GM12864 (cell line): ENCODE measurements at regions not wholly inside any gene's neighbourhood (a gene's known extent, or its start where the extent isn't known, plus 50 kb on each side); places are given as distances from the start of the nearest gene placed in this dataset.

Source experiments
- DNase-seq: peaks from one replicate; pipeline ENCODE4 v3.0.0-alpha.2; 2011; ENCODE audit warnings: low read depth
- H3K4me3 ChIP-seq: 2 replicates; pipeline ENCODE4 v1.5.1; 2011; ENCODE audit warnings: mild to moderate bottlenecking, low read depth, low read length, control low read depth
- TF ChIP-seq, protein P1 (sequence below): IDR thresholded peaks from 2 replicates; pipeline ENCODE4 v1.5.1; 2011; ENCODE audit warnings: low read depth, mild to moderate bottlenecking, moderate library complexity, low read length, control low read depth, inconsistent platforms; ENCODE audit errors: missing control alignments

GRCh38 chr6:167523426-167523825, 198.5 kb downstream of the TTLL2 start:
- DNase-seq, result no peak
- TF ChIP-seq, protein P1, sequence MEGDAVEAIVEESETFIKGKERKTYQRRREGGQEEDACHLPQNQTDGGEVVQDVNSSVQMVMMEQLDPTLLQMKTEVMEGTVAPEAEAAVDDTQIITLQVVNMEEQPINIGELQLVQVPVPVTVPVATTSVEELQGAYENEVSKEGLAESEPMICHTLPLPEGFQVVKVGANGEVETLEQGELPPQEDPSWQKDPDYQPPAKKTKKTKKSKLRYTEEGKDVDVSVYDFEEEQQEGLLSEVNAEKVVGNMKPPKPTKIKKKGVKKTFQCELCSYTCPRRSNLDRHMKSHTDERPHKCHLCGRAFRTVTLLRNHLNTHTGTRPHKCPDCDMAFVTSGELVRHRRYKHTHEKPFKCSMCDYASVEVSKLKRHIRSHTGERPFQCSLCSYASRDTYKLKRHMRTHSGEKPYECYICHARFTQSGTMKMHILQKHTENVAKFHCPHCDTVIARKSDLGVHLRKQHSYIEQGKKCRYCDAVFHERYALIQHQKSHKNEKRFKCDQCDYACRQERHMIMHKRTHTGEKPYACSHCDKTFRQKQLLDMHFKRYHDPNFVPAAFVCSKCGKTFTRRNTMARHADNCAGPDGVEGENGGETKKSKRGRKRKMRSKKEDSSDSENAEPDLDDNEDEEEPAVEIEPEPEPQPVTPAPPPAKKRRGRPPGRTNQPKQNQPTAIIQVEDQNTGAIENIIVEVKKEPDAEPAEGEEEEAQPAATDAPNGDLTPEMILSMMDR, result no peak
- H3K4me3 ChIP-seq, result no peak overlapping the region

DNA sequence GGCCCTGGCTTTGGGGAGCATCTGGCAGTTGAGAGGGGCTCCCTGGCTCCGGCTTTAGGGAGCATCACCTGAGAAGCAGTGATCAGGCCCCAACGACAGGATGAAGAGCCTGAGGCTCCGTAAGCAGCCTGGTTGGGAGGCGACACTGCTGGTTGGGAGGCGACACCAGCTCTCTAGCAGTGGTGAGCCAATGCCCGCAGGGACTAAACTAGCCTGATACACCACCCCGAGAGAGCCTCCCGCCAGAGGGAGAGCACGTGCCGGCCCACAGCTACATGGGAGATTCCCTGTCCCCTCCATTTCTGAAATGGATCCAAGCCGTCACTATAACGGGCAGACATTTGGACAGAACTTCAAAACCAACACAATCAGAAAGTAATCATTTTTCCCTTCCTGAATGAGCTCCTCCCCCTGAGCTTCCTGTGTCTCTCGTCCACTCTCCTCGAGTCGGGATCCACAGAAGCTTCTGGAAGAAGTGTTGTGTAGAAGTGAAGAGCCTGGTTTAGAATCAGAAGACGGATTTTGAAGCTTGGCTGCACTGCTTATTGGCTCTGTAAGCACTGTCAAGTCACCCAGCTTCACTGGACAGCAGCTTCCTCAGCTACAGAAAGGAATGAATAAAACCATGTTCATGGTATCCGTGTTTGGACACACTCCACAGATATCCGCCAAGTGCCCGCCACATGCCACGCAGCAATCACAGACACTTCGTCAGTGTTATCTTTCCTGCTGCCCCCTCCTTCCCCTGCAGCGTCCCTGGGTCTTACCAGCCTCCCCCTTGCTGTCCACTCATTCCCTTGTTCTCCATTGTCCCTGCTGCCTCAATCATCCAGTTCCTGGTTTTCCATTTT, 199.6 kb downstream of the TTLL2 start:
- DNase-seq, result no peak
- H3K4me3 ChIP-seq, result no peak overlapping the region
- TF ChIP-seq, protein P1, result no peak

- TF ChIP-seq, protein P1, result no peak
- no peak overlapping the region for H3K4me3 ChIP-seq
- DNase-seq, result no peak
Observed at GRCh38 chr6:167525774-167526173, 200.9 kb downstream of the TTLL2 start.

DNA sequence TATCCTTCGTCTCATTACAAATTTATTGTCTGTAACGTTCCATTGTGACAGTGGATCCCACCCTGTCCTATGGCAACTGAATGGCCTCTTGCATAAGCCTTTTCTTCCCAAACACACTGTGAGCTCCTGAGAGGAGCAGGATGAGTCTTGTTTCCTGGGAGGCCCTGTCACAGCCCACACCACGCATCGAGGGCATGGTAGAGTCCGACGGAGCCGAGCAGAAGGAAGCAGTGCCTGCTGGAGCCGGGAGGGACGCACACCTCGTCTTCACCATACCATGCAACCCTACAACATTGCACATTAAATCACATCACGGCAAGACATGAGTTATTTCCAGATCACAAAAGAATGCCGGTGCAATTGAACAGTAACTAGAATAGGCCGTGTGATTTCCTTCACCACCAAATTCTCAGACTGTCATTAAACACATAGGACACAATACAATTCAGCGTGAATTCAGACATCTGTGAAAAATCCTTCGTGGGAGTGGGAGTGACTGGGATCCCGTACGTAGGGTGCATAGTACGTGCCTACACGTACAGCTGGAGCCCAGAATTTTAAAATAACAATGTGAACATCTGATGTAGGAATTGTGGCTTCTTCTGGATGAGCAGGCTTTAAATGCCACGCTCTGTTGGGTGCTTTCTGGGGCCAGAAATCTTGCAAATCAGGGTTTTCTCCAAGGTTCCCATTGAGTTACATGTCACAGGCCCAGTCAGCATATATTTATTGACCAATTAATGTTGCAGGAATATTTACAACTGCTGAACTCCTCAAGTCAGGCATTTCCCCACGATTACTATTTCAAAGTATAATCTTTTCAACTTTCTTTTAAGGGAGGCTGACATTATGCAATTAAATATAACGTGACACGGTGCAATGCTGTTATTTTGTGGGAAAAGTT, 201.8 kb downstream of the TTLL2 start:
- DNase-seq, result no peak
- TF ChIP-seq, protein P1, result no peak
- H3K4me3 ChIP-seq, result no peak overlapping the region

DNA sequence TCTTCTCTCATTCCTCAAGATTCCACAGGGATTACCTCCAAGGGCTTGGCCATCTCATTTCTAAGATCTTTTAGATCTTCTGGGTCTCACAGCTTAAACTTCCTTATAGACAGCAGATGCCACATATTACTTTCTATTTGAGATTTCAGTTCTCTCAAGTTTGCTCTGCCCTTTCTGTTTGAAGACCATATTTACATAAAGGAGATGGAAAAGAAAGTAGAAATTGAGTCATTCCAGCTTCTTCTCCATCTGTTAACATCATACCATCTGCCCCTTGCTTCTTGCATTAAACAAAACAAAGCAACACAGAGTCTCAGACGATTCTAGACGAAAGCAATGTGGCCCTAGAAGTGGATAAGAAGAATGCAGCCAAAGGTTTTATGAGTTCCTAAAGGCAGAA, 203.4 kb downstream of the TTLL2 start:
- no peak for DNase-seq
- TF ChIP-seq, protein P1, result no peak
- H3K4me3 ChIP-seq, result no peak overlapping the region

GRCh38 chr6:167528976-167529375, 204.1 kb downstream of the TTLL2 start:
- TF ChIP-seq, protein P1, result no peak
- no peak overlapping the region for H3K4me3 ChIP-seq
- DNase-seq, result no peak
